ENCODE measurements at regions not wholly inside any gene's neighbourhood (a gene's known extent, or its start where the extent isn't known, plus 50 kb on each side); places are given as distances from the start of the nearest gene placed in this dataset.
A peak's percentile ranks its signal among the peaks of the same experiment; 100 is the strongest.

GRCh38 chr2:120804459-120804858 lies 68.8 kb downstream of the GLI2 start:
- no peaks in the 10 kb centered on the region for H3K27me3 ChIP-seq
- no peaks in the 10 kb centered on the region for H3K36me3 ChIP-seq
- no peak for DNase-seq (ENCODE audit: low read depth in 1 of 2, low spot score in 1 of 2)
- H3K9me3 ChIP-seq (ENCODE audit: low read depth) = no peaks in the 10 kb centered on the region
- no peak overlapping the region for H3K4me3 ChIP-seq
- peaks cover 12% of the 10 kb centered on the region for H3K4me1 ChIP-seq (ENCODE audit: low read depth)
- H3K27ac ChIP-seq = no peak overlapping the region
- no peak for TF ChIP-seq CTCF (IDR thresholded peaks at IDR 0.05; ENCODE audit: low read depth, low read length)

GRCh38 chr2:120805011-120805410 lies 69.3 kb downstream of the GLI2 start:
- Histone ChIP-seq H3K27ac (no peak overlapping the region), H3K36me3 (no peaks in the 10 kb centered on the region), H3K4me1 (ENCODE audit: low read depth) (peaks cover 18% of the 10 kb centered on the region), H3K27me3 (no peaks in the 10 kb centered on the region), H3K9me3 (ENCODE audit: low read depth) (no peaks in the 10 kb centered on the region), H3K4me3 (no peak overlapping the region)
- no peak for DNase-seq (ENCODE audit: low read depth in 1 of 2, low spot score in 1 of 2)
- TF ChIP-seq CTCF (IDR thresholded peaks at IDR 0.05; ENCODE audit: low read depth, low read length) = no peak

GRCh38 chr2:120805602-120806001 lies 69.9 kb downstream of the GLI2 start:
- Histone ChIP-seq H3K36me3 (no peaks in the 10 kb centered on the region), H3K27me3 (no peaks in the 10 kb centered on the region), H3K4me3 (no peak overlapping the region), H3K9me3 (ENCODE audit: low read depth) (no peaks in the 10 kb centered on the region), H3K27ac (no peak overlapping the region), H3K4me1 (ENCODE audit: low read depth) (peaks cover 19% of the 10 kb centered on the region)
- no peak for TF ChIP-seq CTCF (IDR thresholded peaks at IDR 0.05; ENCODE audit: low read depth, low read length)
- no peak for DNase-seq (ENCODE audit: low read depth in 1 of 2, low spot score in 1 of 2)

- Histone ChIP-seq H3K4me3 (no peak overlapping the region), H3K27me3 (no peaks in the 10 kb centered on the region), H3K4me1 (ENCODE audit: low read depth) (peaks cover 19% of the 10 kb centered on the region), H3K36me3 (no peaks in the 10 kb centered on the region), H3K27ac (no peak overlapping the region), H3K9me3 (ENCODE audit: low read depth) (no peaks in the 10 kb centered on the region)
- no peak for TF ChIP-seq CTCF (IDR thresholded peaks at IDR 0.05; ENCODE audit: low read depth, low read length)
- no peak for DNase-seq (ENCODE audit: low read depth in 1 of 2, low spot score in 1 of 2)
Observed at GRCh38 chr2:120807751-120808150, 72.1 kb downstream of the GLI2 start.

- H3K4me1 ChIP-seq (ENCODE audit: low read depth) = peaks cover 11% of the 10 kb centered on the region
- peak in 1 of 2 donors; percentile 28 for DNase-seq (ENCODE audit: low read depth in 1 of 2, low spot score in 1 of 2)
- H3K27ac ChIP-seq = no peak overlapping the region
- no peaks in the 10 kb centered on the region for H3K27me3 ChIP-seq
- H3K36me3 ChIP-seq = no peaks in the 10 kb centered on the region
- no peak overlapping the region for H3K4me3 ChIP-seq
- no peak for TF ChIP-seq CTCF (IDR thresholded peaks at IDR 0.05; ENCODE audit: low read depth, low read length)
- no peaks in the 10 kb centered on the region for H3K9me3 ChIP-seq (ENCODE audit: low read depth)
Observed at GRCh38 chr2:120809151-120809550, 73.5 kb downstream of the GLI2 start.

Measured in cardiac muscle cell (in vitro differentiated cells and primary cell).